GM21367 (cell line): ENCODE measurements at regions not wholly inside any gene's neighbourhood (a gene's known extent, or its start where the extent isn't known, plus 50 kb on each side); places are given as distances from the start of the nearest gene placed in this dataset.
"Not testable (repeated sequence)": the region's sequence is repeated elsewhere in the genome, so short reads cannot be mapped to it uniquely, and the experiment has no call there.

Experiments
- ATAC-seq: cut with Tn5 transposase; IDR thresholded peaks from one replicate; pipeline ENCODE4 v1.9.1; 2021; ENCODE audit not compliant: unreplicated experiment

DNA sequence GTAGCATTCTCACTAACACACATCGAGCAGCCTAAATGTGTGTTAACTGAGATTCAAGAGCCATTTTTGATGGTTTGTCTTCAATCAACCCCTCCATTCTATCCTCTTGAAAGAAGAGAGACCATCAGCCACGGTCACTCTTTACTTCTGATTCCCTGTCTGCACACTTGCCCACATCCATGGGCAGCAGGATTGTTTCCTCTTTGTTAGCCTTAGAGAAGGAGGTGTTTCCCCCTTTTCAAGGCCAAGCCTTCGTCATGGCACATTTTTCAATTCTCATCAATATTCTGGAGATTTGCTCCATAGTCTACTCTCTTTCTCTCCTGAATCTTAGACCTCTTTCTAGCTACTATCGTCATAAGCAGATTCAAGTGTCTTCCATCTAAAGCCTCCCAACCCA, 522.4 kb upstream of the NAALADL2 start:
- ATAC-seq: no peak

DNA sequence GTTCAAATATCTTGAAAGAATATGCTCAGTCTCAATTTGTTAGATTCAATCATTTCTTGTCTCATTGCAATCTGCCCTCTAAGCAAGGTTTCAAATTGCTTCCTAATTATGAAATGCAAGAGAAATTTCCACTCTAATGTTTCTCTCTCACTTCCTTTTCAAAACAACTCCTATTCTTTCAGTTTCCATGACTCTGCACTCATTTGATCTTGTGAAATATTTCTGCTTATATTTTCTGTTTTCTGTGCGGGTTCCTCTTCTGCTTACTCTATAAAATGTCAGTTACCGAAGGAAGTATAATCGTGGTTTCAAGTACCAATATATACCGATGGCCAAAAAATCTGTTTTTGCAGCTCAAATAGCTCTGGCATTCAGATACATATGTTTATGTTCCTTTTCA, 521.9 kb upstream of the NAALADL2 start:
- no peak for ATAC-seq

DNA sequence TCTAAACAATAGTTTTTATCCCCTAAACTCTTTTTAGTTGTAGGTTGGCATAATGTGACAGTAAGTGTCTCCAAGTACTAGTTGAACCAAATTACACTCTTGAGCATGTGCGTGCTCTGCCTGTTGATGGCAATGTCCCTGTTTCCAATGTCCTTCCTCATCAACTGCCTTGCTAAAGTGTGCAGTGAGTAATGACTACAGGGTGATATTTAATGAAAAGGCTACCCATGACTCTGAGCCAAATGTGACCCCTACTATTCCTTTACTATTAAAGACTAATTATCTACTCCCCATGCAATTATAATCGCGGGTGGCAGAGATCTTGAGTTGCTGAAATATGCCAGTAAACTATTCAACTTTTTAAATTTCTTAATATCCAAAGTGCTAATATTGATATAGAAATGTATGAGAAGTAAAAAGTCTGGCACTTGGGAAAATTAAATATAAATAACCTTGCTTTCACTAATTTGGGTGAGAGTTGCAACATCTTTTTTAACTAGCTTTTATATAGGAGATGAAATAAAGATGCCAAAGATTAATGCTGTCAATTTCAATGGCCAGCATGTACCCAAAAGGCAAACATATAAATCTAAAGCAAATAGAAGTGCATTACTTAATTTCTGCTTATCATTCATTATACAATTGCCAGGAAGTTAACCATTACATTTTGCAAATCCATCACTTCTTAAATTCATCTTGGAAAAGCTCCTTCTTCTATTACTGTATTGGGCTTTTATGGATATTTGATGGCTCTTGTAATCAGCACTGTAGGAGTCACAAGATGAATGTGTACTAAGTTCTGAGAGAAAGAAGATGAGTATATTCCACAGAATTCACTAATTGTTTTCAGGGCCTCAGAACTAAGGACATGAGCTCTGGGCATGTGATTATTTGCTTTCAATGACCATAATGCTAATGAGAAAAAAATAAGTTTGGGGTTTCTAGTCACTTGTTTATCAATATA, 518.2 kb upstream of the NAALADL2 start:
- no peak for ATAC-seq

DNA sequence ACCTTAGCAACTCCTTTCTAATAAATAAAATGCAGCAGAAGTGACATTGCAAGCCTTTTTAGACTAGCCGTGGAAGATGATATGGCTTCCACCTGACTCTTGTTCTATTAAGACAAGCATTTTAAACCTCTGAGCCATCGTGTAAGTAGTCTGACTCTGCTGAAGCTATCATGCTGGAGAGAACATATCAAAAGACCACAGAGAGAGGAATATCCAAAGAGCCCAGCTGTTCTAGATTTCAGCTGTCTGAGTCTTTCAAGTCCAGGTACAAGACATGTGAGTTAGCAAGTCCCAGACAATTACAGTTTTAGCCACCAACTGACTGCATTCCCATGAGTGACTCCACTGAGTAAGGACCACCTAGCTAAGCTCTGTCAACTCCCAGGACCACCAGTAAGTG, 517.0 kb upstream of the NAALADL2 start:
- no peak for ATAC-seq

DNA sequence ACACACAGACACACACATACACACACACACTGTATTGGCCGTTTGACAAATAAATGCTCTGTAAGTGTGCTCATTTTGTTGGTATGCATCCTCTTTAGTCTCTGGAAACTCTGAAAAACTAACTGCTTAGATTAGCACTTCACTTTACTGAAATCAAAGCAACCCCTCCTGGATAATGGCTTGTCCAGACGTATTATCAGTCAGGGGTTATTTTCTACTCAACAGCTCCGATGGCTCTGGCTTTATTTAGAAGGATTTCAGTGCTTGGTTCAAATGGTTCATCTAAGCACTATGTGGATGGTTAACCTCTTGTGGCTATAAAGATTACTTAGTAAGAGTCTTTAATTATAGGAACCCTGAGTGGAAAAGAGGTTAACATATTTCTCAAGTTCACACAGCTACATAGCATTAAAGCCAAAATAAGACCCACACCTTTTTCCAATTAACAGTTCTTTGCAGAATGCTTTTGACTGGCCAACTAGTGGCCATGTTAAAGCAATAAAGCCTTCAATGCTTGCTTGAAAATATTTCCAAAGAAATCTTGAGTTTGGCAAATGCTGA, 516.1 kb upstream of the NAALADL2 start:
- ATAC-seq: no peak

DNA sequence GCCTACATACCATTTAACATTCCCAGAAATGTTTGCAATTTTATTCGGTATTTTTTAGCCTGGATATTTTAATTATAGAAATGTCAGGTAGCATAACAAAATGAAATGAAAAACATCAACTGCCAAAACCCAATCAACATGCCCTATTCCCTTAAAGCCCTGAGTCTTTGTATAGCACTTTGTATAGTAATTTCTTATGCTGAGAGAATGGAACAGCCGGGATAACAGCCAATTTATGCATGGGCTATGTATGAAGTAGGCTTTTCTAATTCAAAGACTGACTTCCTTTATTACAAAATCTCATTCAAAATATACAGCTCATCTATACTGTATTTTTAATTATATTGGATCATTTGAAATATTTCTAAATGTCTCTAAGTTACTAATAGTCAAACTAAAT, 513.0 kb upstream of the NAALADL2 start:
- ATAC-seq: no peak

DNA sequence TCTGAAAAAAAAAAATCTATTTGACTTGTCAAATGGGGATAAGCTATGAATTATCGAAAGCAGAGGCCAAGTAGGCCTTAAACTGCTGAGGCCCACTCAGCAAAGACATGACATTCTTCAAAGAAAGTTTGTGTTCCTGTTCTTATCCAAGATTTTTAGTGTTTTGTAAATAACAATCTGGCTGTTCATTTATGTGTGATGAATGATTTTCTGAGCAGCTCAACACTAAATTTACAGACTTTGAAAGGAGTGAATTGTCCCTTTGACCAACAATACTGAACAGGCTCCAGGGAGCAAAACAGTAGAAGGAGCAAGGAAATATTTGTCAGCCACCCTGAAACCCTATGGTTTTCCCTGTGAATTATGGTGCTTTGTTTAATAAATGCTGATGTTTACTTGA, 512.6 kb upstream of the NAALADL2 start:
- no peak for ATAC-seq

DNA sequence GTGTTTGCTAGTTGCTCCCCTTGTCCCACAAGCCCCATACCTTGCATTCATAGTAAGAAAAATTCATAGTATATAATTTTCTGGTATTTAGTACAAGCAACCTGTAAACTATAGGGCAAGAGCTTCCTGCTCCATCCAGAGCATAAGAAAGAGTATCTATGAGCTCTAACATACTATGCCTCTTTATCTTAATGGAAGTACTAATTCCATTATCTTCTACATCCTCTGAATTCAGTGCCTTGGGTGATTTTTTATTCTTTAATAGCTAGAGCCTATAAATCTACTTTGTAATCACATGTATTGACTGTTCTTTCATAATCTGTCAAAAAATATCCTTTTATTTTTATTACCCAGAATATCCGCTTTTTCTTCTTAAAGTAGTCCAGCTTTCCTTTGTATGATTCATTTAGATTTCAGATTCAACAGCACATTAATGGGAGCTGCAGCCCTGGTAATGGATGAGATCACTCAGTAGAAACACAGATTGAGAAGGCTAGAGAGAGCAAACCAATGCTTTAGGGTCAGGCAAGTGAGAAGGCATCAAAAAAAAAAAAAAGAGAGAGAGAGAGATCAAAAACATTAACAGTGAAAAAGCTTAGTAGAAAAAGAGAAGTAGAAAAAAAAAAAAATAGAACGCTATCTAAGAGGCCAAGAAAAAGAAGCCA, 511.5 kb upstream of the NAALADL2 start:
- ATAC-seq: no peak

DNA sequence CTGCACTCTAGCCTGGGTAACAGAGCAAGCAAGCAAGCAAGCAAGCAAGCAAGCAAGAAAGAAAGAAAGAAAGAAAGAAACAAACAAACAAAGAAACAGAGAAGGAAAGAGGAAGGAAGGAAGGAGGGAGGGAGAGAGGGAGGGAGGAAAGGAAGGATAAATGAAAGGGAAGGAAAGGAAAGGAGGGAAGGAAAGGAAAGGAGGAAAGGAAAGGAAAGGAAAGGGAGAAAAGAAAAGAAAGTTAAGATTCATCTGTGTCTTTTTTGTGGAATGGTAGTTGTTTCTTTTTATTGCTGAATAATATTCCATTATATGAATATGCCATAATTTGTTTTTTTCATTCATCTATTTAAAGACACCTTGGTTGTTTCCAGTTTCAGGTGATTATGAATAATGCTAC, 506.9 kb upstream of the NAALADL2 start:
- no peak for ATAC-seq

DNA sequence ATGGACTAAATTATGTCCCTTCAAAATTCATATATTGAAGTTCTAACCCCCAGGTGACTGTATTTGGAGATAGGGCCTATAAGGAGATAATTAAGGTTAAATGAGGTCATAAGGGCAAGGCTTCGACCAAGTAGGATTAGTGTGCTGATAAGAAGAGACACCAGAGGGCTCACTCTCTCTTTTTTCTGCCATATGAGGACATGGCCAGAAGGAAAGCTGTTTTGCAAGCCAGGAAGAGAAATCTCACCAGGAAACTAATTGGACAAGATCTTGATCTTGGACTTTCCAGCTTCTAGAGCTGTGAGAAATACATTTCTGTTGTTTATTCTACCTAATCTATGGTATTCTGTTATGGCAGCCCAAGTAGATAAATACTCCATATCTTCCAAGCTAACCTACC, 503.6 kb upstream of the NAALADL2 start:
- no peak for ATAC-seq

DNA sequence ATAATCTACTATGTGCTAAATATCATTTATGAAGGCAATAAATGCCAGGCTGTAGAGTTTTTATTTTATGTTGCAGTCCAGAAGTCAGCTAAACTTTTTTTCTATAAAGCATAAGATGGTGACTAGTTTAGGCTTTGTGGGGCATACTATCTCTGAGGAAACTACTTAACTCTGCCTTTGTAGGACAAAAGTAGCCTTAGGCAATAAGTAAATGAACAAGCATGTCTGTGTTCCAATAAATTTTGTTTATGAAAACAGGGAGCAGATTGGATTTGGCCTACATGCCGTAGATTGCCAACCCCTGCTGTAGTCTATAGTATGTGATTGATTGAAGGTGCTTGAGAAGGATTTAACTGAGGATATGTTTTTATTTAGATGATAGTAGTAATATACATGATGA, 502.5 kb upstream of the NAALADL2 start:
- no peak for ATAC-seq

DNA sequence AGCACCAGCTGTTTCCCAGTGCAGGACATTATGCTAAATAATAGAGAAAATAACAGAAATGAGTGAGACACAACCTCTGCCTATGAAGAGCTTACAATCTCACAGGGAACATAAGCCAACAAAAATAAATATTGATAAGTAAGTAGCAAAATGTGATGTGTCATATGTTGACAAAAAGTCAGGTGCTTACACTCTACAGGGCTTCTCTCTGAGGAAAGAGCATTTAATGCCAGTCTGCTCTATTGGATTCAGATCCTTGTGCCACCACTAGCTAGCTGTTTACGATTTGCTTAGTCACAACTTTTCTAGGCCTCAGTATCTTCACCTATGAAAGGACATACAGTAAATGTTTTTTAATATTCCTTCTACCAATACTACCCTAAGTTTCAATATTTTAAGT, 500.9 kb upstream of the NAALADL2 start:
- no peak for ATAC-seq

DNA sequence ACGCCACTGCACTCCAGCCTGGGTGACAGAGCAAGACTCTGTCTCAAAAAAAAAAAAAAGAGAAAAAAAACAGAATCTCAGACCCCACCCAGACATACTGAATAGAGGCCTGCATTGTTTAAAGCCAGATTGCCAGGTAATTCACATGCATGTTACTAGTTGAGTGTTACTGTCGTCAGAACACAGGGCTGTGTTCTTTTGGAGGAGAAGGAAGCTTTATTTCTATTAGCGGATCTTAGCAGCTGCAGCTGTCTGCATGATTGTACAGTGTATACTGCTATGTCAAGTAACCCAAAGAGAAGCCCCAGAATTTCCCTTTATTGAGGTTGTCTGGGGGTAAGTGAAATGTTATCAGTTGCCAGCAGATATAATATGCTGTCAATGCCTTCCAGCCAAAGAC, 496.6 kb upstream of the NAALADL2 start:
- no peak for ATAC-seq

DNA sequence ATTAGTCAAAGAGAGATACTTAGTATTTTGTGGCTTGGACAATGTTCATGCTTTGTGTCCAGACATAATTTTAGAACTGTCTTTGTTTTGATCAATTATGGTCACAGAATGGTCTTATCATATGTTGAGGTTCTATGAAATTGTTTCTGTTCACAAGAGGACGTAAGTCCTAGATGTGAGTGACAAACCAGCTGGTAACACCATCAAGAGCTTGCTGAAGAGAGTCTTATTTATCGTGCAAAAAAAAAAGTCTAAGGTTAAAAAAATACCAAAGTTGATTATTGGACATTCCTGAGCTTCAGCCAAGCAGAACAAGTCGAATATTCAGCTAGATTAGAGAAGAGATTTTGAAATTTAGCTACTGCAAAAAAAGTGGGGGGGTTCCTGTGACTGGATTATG, 495.9 kb upstream of the NAALADL2 start:
- no peak for ATAC-seq

DNA sequence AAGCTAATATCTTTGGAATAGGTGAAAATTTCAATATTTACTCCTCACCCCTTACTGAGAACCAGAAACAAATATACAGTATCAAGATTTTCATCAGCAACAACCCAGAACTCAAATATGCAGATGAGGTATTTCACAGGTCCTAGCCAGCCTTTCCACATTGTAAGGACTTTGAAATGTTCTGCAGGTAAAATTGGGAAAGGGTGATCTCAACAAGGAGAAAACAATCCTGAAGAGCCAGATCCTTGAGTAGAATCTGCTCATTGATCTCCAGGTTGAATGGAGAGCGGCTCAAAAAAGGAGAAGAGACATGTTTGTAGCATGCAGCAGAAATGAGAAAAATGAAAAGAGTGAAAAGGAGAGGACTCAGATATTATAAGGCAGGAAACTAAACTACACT, 493.3 kb upstream of the NAALADL2 start:
- ATAC-seq: no peak

DNA sequence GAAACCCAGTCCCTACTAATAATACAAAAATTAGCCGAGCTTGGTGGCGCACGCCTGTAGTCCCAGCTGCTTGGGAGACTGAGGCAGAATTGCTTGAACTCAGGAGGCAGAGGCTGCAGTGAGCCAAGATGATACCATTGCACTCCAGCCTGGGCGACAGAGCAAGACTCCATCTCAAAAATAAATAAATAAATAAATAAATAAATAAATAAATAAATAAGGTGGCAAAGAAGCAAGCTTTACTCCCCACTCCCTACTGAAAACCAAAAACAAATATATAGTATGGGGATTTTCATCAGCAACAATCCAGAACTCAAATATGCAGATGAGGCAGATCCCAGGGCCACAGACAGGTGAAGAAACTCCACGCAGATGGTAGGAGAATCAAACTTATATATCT, 492.2 kb upstream of the NAALADL2 start:
- not testable (repeated sequence) for ATAC-seq

DNA sequence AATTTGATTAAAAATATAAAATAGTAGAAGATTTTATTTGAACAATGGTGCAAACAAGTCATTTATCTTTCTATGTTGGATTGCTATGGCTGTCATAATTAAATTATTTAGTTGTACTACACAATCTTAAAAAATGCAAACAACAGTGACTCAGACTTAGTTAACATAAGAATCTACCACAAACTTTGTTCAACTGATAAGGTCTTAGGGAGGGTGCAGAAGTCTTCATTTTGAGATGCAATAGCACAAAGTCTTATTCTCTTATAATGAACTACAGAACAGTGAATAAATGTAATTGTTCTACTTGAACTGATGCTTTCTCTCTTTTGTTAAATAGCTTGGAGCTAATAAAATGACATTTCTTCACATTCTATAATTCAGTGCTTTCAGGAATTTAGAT, 482.8 kb upstream of the NAALADL2 start:
- ATAC-seq: no peak

DNA sequence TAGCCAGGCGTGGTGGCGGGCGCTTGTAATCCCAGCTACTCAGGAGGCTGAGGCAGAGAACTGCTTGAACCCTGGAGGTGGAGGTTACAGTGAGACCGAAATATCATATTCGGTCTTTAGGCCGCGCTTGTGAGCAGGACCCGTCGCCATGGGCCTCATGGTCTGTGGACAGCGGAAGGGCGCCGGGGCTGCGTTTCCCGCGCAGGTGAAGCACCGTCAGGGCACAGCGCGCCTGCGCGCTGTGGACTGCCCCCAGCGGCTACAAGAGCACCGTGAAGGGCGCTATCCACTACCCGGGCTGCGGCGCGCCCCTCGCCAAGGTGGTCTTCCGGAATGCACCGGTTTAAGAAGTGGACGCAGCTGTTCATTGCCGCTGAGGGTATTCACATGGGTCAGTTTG, 482.0 kb upstream of the NAALADL2 start:
- no peak for ATAC-seq

DNA sequence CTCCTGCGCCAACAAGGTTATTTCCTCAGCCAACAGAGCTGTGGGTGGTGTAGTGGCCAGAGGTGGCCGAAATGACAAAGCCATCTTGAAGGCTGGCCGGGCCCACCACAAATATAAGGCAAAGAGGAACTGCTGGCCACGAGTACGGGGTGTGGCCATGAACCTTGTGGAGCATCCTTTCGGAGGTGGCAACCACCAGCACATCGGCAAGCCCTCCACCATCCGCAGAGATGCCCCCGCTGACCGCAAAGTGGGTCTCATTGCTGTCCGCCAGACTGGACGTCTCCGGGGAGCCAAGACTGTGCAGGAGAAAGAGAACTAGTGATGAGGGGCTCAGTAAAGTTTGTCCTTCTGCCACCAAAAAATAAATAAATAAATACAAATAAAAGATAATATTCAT, 481.4 kb upstream of the NAALADL2 start:
- ATAC-seq: no peak

DNA sequence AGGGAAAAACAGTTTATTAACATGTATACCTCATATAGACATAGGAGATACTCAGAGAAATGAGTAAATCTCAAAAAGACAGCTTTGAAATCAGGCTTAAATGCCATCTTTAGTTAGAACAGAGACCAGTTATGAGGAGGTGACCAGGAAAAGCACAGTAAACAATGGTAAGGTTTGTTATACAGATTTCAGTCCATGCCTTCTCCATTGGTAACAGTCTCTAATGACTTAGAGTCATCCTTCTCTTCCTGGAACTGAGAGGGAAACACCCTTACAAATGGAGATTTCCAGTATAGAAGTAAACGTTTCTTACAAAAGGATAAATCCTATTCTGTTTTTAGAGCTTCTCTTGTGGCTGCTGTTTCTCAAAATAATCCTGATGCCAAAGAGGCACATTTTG, 476.3 kb upstream of the NAALADL2 start:
- ATAC-seq: no peak

DNA sequence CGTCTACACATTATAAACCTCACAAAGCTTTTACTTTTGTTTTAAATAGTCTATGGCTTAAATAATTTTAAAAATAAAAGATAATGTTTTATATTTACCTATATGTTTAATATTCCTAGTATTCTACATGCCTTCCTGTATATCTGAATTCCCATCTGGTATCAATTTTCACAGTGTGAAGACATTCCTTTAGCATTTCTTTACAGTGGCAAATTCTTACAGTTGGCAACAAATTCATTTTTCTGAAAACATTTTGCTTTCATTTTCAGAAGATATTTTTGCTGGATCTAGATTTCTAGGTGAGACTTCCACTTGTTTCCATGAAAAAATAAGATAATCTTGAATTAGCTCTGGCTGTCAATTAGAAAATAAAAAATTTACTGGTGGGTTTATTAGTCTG, 471.4 kb upstream of the NAALADL2 start:
- no peak for ATAC-seq

DNA sequence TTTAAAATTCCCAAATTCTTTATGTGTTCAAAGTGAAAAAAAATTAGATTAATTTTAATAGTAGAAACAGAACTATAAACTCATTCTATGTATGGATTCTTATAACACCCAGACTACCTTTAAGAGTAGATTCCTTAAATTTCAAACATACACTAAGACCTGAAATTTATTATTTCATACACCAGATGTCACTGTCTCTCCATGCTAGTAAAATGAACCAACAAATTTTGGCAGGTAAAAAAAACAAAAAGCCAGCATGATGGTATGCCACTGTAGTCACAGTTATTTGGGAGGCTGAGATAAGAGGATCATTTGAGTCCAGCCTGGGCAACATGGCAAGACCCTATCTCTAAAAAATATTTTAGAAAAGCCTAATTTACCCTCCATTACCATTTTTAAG, 461.3 kb upstream of the NAALADL2 start:
- ATAC-seq: no peak
